Ishikawa (cell line): ENCODE measurements at regions not wholly inside any gene's neighbourhood (a gene's known extent, or its start where the extent isn't known, plus 50 kb on each side); places are given as distances from the start of the nearest gene placed in this dataset.

Source experiments
- CEBPB ChIP-seq: IDR thresholded peaks from 2 replicates; pipeline ENCODE4 v1.6.1; 2012
- CREB1 ChIP-seq: IDR thresholded peaks from 2 replicates; pipeline ENCODE4 v1.6.1; 2012; ENCODE audit warnings: low read depth
- EGR1 ChIP-seq: IDR thresholded peaks from 2 replicates; pipeline ENCODE4 v1.6.1; 2012
- FOXM1 ChIP-seq: IDR thresholded peaks from 2 replicates; pipeline ENCODE4 v1.6.1; 2012; ENCODE audit warnings: low read depth, borderline replicate concordance
- NFIC ChIP-seq: IDR thresholded peaks from 2 replicates; pipeline ENCODE4 v1.6.1; 2012
- RAD21 ChIP-seq: IDR thresholded peaks from 2 replicates; pipeline ENCODE4 v1.6.1; 2012; ENCODE audit warnings: low read depth
- TAF1 ChIP-seq: IDR thresholded peaks from 2 replicates; pipeline ENCODE4 v1.6.1; 2012; ENCODE audit warnings: low read depth, mild to moderate bottlenecking
- TCF12 ChIP-seq: IDR thresholded peaks from 2 replicates; pipeline ENCODE4 v1.6.1; 2012; ENCODE audit warnings: low read depth
- TEAD4 ChIP-seq: IDR thresholded peaks from 2 replicates; pipeline ENCODE4 v1.6.1; 2012
- YY1 ChIP-seq: IDR thresholded peaks from 2 replicates; pipeline ENCODE4 v1.6.1; 2012; ENCODE audit warnings: low read depth
- ZBTB7A ChIP-seq: IDR thresholded peaks from 2 replicates; pipeline ENCODE4 v1.6.1; 2012; ENCODE audit warnings: low read depth
- TF ChIP-seq, protein P1 (sequence below): IDR thresholded peaks from 2 replicates; pipeline ENCODE4 v1.6.1; 2012
- TF ChIP-seq, protein P2 (sequence below): IDR thresholded peaks from 2 replicates; pipeline ENCODE4 v1.6.1; 2012; ENCODE audit warnings: low read depth, mild to moderate bottlenecking
- TF ChIP-seq, protein P3 (sequence below): IDR thresholded peaks from 2 replicates; pipeline ENCODE4 v1.6.1; 2012

DNA sequence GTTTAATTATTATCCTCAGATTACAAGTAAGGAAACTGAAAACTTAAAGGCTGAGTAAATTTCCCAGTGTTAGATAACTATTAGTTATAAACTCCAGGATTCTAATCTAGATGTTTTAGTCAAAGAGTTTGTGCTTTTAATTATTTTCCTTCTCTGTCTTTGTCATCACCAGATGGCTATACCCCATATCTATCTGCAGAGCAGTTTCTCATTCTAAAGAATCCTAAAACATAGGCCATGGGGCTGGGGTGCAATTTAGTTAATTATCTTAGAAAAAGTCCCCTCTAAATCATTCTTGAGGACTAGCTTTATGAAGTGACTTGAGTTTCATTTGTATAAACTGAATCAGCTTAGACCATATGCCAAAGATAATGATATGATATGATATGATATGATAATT, 556.3 kb upstream of the ANO5 start:
- TF ChIP-seq CREB1 (no peak), EGR1 (no peak), TEAD4 (no peak), TCF12 (no peak), YY1 (no peak), FOXM1 (no peak), RAD21 (no peak), CEBPB (no peak), TAF1 (no peak), ZBTB7A (no peak), NFIC (no peak)
- TF ChIP-seq, protein P1, sequence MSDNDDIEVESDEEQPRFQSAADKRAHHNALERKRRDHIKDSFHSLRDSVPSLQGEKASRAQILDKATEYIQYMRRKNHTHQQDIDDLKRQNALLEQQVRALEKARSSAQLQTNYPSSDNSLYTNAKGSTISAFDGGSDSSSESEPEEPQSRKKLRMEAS, result no peak
- TF ChIP-seq, protein P2, sequence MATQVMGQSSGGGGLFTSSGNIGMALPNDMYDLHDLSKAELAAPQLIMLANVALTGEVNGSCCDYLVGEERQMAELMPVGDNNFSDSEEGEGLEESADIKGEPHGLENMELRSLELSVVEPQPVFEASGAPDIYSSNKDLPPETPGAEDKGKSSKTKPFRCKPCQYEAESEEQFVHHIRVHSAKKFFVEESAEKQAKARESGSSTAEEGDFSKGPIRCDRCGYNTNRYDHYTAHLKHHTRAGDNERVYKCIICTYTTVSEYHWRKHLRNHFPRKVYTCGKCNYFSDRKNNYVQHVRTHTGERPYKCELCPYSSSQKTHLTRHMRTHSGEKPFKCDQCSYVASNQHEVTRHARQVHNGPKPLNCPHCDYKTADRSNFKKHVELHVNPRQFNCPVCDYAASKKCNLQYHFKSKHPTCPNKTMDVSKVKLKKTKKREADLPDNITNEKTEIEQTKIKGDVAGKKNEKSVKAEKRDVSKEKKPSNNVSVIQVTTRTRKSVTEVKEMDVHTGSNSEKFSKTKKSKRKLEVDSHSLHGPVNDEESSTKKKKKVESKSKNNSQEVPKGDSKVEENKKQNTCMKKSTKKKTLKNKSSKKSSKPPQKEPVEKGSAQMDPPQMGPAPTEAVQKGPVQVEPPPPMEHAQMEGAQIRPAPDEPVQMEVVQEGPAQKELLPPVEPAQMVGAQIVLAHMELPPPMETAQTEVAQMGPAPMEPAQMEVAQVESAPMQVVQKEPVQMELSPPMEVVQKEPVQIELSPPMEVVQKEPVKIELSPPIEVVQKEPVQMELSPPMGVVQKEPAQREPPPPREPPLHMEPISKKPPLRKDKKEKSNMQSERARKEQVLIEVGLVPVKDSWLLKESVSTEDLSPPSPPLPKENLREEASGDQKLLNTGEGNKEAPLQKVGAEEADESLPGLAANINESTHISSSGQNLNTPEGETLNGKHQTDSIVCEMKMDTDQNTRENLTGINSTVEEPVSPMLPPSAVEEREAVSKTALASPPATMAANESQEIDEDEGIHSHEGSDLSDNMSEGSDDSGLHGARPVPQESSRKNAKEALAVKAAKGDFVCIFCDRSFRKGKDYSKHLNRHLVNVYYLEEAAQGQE, result no peak
- TF ChIP-seq, protein P3, sequence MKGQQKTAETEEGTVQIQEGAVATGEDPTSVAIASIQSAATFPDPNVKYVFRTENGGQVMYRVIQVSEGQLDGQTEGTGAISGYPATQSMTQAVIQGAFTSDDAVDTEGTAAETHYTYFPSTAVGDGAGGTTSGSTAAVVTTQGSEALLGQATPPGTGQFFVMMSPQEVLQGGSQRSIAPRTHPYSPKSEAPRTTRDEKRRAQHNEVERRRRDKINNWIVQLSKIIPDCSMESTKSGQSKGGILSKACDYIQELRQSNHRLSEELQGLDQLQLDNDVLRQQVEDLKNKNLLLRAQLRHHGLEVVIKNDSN, result no peak
